OCI-LY1 (cell line): ENCODE measurements at regions not wholly inside any gene's neighbourhood (a gene's known extent, or its start where the extent isn't known, plus 50 kb on each side); places are given as distances from the start of the nearest gene placed in this dataset.

Experiments used
- EZH2 ChIP-seq: fragments of 200-600 bp; sonication (generic), shearing (Covaris generic); IDR thresholded peaks from 2 replicates; pipeline ENCODE4 v1.8.0; 2017; ENCODE audit warnings: borderline replicate concordance, mixed run types, mild to moderate bottlenecking, antibody characterized with exemption, low read length, moderate library complexity, mixed read lengths
- TF ChIP-seq, protein P1 (sequence below): fragments of 200-600 bp; sonication (generic), shearing (Covaris generic); IDR thresholded peaks from 2 replicates; pipeline ENCODE4 v1.5.1; 2017; ENCODE audit warnings: mild to moderate bottlenecking, antibody characterized with exemption, low read length, moderate library complexity, mixed read lengths

GRCh38 chr3:76432396-76432795 is 607.5 kb upstream of the ROBO2 start:
- TF ChIP-seq, protein P1, sequence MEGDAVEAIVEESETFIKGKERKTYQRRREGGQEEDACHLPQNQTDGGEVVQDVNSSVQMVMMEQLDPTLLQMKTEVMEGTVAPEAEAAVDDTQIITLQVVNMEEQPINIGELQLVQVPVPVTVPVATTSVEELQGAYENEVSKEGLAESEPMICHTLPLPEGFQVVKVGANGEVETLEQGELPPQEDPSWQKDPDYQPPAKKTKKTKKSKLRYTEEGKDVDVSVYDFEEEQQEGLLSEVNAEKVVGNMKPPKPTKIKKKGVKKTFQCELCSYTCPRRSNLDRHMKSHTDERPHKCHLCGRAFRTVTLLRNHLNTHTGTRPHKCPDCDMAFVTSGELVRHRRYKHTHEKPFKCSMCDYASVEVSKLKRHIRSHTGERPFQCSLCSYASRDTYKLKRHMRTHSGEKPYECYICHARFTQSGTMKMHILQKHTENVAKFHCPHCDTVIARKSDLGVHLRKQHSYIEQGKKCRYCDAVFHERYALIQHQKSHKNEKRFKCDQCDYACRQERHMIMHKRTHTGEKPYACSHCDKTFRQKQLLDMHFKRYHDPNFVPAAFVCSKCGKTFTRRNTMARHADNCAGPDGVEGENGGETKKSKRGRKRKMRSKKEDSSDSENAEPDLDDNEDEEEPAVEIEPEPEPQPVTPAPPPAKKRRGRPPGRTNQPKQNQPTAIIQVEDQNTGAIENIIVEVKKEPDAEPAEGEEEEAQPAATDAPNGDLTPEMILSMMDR, result no peak
- no peak for TF ChIP-seq EZH2
